NOMO-1 (cell line): ENCODE measurements at regions not wholly inside any gene's neighbourhood (a gene's known extent, or its start where the extent isn't known, plus 50 kb on each side); places are given as distances from the start of the nearest gene placed in this dataset.
"Not testable (repeated sequence)": the region's sequence is repeated elsewhere in the genome, so short reads cannot be mapped to it uniquely, and the experiment has no call there.

ENCODE experiments used
- DNase-seq, 2 experiments: peaks; one replicate each; lab custom pipeline; 2025; ENCODE audit not compliant: unreplicated experiment in 2 of 2; lab: John Stamatoyannopoulos, UW

DNA sequence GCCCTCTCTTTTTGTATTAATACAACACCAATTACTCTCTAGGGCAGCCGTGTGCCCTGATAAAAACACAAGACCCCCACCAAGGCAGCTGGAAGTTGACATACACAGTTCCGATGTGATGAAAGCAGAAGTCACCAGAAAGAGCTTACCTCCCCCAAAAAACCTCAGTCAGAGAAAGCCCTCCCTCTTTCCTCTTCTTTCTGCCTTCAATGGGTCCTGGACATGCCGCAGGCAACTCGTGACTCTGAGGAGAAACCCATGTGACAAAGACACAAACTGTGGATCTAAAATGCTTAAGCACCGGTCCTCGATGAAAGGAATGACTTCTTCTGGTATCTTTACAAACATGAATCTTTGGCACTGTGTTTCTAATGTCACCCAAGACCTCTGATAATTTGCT is 117.7 kb upstream of the CCDC28A start:
- peak; percentile 38 to 40 for DNase-seq

DNA sequence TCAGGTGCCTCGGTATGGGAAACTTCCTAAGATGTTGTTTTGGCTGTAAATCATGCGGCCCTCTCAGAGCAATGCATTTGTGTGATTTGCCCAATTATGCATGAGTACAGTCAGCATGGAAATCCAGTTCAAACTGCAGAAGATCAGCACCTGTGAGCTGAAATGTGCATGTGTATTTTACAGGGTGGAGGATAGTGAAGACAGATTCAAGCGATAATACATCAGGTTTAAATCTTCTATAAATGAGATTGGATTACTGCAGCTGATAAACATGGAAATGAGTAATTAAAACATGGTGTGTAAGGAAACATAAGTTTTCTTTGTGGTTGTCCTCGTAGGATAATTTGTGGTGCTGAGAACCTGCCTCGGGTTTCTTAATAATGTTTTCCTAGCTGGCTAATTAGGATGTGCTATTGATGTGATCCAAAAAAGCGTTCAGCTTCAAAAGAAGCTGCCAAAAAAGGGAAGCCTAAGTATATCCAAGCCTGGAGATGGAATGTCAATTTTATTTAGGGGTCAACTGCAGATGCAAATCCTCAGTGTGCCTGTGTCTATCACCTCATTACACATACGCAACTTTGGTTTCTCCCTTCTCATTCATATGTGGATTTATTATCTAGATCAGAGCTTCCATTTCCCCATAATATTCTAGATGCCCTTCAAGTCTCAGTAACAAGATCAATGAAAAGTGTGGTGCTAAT is 117.1 kb upstream of the CCDC28A start:
- DNase-seq, result no peak

DNA sequence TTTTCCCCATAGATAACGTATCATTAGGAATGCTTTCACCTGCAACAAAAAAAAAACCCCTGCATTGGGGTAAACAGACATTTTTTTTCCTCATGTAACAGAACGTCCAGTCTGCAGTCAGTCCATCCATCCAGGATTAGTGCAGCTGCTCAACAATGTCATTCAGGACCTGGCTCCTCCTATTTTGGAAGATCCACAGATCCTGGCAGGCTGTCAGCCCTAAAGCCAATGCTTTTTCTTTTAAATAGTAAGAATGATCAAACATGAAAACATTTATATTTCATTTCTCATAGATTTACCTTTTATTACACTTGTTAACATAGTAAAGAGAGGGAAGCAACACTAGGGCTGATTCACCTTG is 116.5 kb upstream of the CCDC28A start:
- no peak for DNase-seq

DNA sequence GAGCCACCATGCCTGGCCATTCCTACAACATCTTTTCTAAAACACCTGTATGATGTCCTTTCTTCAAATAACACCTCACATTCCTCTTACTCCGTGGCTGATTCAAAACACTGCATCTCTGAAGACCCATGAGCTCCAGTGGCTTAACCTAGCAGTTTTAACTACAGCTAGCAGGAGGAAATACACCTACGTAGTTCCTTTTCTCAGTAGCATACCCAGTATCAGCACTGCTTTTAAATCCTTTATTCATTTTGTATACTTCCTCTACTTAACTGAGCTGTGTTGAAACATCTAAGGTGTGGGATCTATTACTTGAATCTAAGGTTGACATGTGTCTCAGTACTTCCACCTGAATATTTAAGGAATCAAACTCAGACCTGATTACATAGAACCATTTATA is 113.6 kb upstream of the CCDC28A start:
- no peak for DNase-seq

DNA sequence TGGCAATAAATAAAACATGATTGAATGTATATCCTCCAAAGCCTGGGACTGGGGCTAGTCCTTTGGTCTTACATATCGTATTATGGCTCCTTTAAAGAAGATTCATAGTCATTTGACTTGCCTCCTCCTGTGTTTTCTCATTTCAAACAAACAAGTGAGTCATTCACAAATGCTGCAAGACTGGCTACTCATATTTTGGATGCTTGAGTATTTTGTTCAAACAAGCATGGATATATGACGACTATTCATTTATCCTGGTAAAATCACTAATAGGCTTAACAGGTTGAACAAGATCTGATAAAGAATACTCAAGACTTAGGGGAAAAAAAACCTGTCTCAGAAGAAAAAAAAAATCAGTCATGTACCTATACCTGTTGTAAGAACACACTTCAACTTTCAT is 111.1 kb upstream of the CCDC28A start:
- no peak for DNase-seq

DNA sequence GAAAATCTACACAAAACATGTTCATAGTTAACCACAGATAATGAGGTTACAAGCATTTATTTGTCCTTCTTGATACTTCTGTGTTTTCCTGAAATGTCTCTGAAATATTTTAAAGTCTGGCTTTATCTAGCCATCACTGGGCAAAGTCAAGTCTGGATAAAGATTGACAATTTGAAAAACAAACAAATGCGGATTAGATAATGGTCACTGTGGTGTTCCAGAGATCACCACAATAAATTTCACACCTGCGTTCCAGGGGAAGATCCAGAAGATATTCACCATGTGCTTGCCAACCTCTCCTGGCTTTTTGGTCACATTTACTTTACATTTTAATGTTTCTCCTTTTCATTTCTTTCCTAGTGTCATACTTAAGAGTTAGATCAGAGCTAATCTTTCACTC is 109.7 kb upstream of the CCDC28A start:
- no peak for DNase-seq

- no peak for DNase-seq
Observed at GRCh38 chr6:138664745-138665144, 108.8 kb upstream of the CCDC28A start.

GRCh38 chr6:138666636-138667035 is 106.9 kb upstream of the CCDC28A start:
- no peak for DNase-seq

DNA sequence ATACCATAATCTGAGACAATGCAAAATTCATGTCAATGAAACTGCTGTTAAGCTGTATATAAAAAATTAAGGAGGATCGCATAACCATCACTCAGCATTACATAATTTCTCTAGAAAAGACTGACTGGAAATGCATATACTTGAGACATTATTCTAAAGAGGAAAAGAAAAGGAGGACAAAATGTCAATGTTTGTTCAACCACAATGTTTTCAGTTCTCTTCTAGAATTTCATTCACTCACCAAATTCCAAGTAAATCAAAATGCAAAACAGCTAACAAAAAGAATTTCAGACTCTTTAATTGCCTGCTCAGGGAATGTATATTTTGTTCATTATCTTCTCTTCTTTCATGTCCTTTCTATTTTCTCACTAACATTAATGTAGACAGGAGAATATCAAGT is 106.2 kb upstream of the CCDC28A start:
- DNase-seq, result no peak

- DNase-seq, result no peak
Observed at GRCh38 chr6:138671351-138671750, 102.2 kb upstream of the CCDC28A start.

DNA sequence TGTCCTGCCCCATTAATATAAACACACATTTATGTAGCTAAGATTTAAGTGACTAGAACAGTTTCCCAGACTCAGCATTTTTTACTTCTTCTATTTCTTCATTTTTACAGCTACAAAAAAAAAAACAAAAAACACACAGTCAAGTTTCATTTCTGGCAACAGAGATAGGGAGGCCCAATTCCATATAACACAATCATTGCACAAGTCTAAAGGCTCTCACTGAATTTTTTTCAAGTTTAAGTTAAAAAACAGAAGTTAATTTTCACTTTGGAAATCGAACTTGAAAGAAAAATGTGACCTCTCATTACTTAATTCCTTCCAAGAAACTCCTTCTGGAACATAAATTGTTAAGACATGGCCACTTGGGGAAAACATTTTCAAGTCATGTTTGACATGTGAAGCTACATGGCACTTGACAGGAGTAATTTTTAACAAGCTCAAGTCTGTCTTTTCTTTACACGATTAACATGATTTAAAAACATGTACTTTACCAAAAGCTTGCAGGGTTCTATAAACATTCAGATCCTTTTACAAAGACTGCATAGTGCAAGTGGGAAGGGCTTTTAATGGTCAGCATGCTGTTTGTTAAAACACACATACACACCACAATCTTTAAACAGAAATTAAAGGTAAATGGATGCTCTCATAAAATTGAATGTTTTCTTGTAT is 100.1 kb upstream of the CCDC28A start:
- DNase-seq, result peak; percentile 72 to 88

GRCh38 chr6:138674444-138674843 is 99.1 kb upstream of the CCDC28A start:
- not testable (repeated sequence) for DNase-seq

DNA sequence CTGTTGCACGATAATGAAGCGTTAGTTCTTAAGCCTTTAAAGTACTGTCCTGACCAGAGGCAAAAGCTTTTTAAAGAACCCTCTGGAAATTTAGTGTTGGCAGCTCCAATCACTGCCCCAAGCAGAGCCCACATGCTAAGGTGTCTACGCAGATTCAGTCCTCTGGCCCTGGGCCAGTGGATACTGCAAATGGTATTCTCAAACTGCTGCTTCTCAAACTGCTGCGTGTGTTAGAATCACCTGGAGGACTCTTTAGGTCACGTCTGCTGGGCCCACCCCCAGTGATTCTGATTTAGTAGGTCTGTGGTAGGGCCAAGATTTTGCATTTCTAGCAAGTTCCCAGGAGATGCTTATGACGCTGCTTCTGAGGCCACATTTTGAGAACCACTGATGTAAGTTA is 96.0 kb upstream of the CCDC28A start:
- no peak for DNase-seq

GRCh38 chr6:138678168-138678567 is 95.4 kb upstream of the CCDC28A start:
- no peak for DNase-seq

- no peak for DNase-seq
Observed at GRCh38 chr6:138680085-138680484, 93.5 kb upstream of the CCDC28A start.

DNA sequence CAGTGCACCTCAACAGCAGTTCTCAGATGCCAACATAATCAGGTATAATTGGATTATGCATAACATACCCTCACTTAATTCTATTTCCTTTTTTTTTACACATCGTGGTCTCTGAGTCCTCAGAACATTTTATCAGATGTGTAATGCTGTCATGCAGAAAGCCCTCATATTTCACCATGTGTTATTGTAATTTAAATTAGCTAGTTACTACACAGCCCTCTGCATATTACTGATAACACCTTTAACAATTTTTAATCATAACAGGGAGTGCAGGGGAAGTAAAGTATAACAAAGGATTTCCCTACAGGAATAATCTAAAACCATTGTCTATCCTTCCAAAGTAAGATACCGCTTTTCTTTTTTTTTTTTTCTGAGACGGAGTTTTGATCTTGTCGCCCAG is 91.9 kb upstream of the CCDC28A start:
- no peak for DNase-seq

DNA sequence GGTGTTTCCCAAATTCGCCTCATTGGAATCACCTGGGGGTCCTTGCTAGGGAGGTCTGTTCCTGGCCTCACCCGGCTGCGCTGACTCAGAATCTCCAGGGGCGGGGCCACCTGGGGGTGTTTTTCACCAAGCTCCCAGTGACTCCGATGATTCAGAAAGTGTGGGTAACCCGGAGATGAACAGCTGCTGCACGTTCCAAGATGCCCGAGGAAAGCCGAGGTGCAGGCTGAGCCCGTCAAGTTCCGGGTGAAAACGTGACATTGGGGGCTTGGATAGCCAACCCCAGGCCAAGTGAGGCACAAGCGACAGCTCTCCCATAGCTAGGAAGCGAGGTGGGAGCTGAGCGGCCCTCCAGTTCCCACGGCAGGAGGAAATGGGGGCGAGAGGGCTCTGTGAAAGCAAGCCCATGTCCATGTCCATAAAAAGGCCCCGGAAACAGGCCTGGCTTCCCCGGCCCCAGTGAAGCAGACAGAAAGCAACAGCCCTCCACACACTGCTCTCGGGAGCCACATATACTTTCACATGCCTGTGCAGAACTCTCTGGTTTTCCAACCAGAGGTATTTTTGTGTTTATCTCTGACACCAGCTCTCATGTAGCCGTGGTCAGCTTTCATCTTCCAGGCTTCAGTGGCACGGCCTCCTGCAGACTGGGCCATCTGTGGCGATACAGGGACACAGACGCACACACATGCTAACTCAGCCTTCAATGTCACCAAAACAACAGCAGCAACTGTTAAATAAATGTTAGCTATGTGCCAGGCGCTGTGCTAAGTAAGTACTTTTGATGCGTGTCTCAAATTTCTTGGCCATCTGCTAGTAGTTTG is 90.7 kb upstream of the CCDC28A start:
- no peak for DNase-seq

- DNase-seq, result peak in 1 of 2 experiments; percentile 44
Observed at GRCh38 chr6:138685257-138685656, 88.3 kb upstream of the CCDC28A start.

GRCh38 chr6:138685781-138686180 is 87.8 kb upstream of the CCDC28A start:
- no peak for DNase-seq

GRCh38 chr6:138688580-138688979 is 85.0 kb upstream of the CCDC28A start:
- DNase-seq, result no peak

DNA sequence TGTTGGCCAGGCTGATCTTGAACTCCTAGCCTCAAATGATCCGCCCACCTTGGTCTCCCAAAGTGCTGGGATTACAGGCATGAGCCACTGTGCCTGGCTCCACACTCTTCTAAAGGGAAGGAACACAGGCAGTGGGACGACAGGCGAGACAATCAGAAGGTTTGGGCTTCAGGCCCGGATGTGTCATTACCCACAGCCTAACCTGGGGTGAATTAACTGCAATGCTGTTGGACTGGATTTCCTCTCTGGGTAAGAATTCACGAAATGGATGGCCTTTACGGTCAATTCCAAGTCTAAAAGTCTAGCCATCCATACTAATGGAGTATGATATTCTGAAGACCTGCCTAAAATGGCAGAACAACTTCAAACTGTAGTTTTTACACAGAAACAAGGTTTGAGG is 83.7 kb upstream of the CCDC28A start:
- DNase-seq, result no peak
